Omental fat pad (tissue), 3 donors: ENCODE measurements at regions not wholly inside any gene's neighbourhood (a gene's known extent, or its start where the extent isn't known, plus 50 kb on each side); places are given as distances from the start of the nearest gene placed in this dataset.

Experiments
- ATAC-seq: fragments of 150-250 bp; one replicate; pipeline ENCODE4 v1.9.1; 2016; ENCODE audit warnings: mild to moderate bottlenecking, moderate library complexity; ENCODE audit not compliant: low FRiP score
- DNase-seq: peaks from one replicate; pipeline ENCODE4 v3.0.0-alpha.2; 2019; ENCODE audit warnings: low spot score
- CTCF ChIP-seq, 3 donors: fragments of 450-650 bp; IDR thresholded peaks; one replicate each; pipeline ENCODE4 v1.5.1; 2016 to 2017; ENCODE audit warnings: antibody characterized with exemption in 3 of 3, mild to moderate bottlenecking in 3 of 3, moderate library complexity in 2 of 3

DNA sequence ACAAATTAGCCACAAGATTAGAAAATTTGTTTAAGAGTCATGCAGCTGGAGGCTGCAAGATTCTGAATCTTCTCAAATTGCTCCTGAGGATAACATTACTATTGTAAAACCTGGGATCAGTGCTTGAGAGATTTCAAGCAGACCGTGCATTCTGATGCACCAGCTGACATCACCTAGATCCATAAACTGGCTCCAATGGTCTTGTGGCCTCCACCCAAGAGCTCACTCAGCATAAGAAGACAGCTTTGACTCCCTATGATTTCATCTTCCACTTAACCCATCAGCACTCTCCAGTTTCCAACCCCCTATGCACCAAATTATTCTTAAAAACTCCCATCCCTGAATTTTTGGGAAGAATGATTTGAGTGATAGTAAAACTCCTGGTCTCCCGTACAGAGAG, 1007.9 kb upstream of the TENM4 start:
- ATAC-seq = no peak
- no peak for DNase-seq
- no peak for TF ChIP-seq CTCF (IDR thresholded peaks at IDR 0.05)

GRCh38 chr11:80443177-80443576, 1002.3 kb upstream of the TENM4 start:
- ATAC-seq = no peak
- DNase-seq = no peak
- no peak for TF ChIP-seq CTCF (IDR thresholded peaks at IDR 0.05)

GRCh38 chr11:80441821-80442220, 1001.0 kb upstream of the TENM4 start:
- ATAC-seq (no peak), DNase-seq (no peak)
- no peak for TF ChIP-seq CTCF (IDR thresholded peaks at IDR 0.05)

GRCh38 chr11:80440835-80441234, 1000.0 kb upstream of the TENM4 start:
- no peak for TF ChIP-seq CTCF (IDR thresholded peaks at IDR 0.05)
- DNase-seq (no peak), ATAC-seq (no peak)

GRCh38 chr11:80436547-80436946, 995.7 kb upstream of the TENM4 start:
- DNase-seq = no peak
- no peak for TF ChIP-seq CTCF (IDR thresholded peaks at IDR 0.05)
- ATAC-seq = no peak

DNA sequence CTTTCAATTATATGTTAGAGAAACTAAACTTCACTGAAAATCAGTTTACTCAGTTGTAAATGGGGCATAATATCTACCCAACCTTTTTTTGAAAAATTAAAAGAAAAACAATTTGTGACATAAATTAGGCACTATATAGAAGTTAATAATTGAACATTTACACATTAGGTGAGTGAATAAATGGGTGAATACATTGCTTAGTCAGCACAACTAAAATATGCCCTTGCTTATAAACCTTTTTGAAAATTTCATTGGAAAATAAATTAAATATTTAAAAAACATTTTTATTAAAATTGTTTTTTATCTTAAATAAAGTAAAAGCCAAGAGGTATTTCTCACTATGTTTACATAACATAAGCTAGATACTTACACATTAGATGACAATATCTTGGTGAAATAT, 994.5 kb upstream of the TENM4 start:
- ATAC-seq = no peak

GRCh38 chr11:80432057-80432456, 991.2 kb upstream of the TENM4 start:
- no peak for ATAC-seq
- no peak for DNase-seq
- TF ChIP-seq CTCF (IDR thresholded peaks at IDR 0.05) = no peak

More for the DNA sequence above, 994.5 kb upstream of the TENM4 start:
- no peak for TF ChIP-seq CTCF (IDR thresholded peaks at IDR 0.05)
- no peak for DNase-seq
